Mesendoderm (in vitro differentiated cells): ENCODE measurements at regions not wholly inside any gene's neighbourhood (a gene's known extent, or its start where the extent isn't known, plus 50 kb on each side); places are given as distances from the start of the nearest gene placed in this dataset.
"Not testable (repeated sequence)": the region's sequence is repeated elsewhere in the genome, so short reads cannot be mapped to it uniquely, and the experiment has no call there.

Source experiments
- DNase-seq: peaks from one replicate; pipeline ENCODE4 v3.0.0; 2013
- H2AK5ac ChIP-seq: 2 replicates; pipeline ENCODE4 v1.6.1; 2013; ENCODE audit warnings: low read length, inconsistent platforms
- H2BK120ac ChIP-seq: 2 replicates; pipeline ENCODE4 v1.6.1; 2013; ENCODE audit warnings: low read depth, mild to moderate bottlenecking, low read length, moderate library complexity, mixed read lengths
- H2BK15ac ChIP-seq: replicated peaks from 2 replicates; pipeline ENCODE4 v1.6.1; 2013; ENCODE audit warnings: low read depth, mild to moderate bottlenecking, moderate library complexity
- H2BK5ac ChIP-seq: 2 replicates; pipeline ENCODE4 v1.6.1; 2013; ENCODE audit warnings: low read length, inconsistent platforms
- H3K18ac ChIP-seq: 2 replicates; pipeline ENCODE4 v1.6.1; 2013; ENCODE audit warnings: mild to moderate bottlenecking, low read length, mixed read lengths
- H3K23ac ChIP-seq: one replicate; pipeline ENCODE4 v1.6.1; 2013; ENCODE audit warnings: low read length
- H3K27ac ChIP-seq: 2 replicates; pipeline ENCODE4 v1.5.1; 2013; ENCODE audit warnings: low read depth, mild to moderate bottlenecking, inconsistent platforms, low read length, moderate library complexity
- H3K27me3 ChIP-seq: 2 replicates; pipeline ENCODE4 v1.6.1; 2013; ENCODE audit warnings: low read length, control low read depth, mild to moderate bottlenecking, inconsistent platforms; ENCODE audit not compliant: insufficient read depth, poor library complexity
- H3K36me3 ChIP-seq: 2 replicates; pipeline ENCODE4 v1.6.1; 2013; ENCODE audit warnings: low read length, inconsistent platforms; ENCODE audit not compliant: control insufficient read depth, insufficient read depth
- H3K4ac ChIP-seq: one replicate; pipeline ENCODE4 v1.6.1; 2013; ENCODE audit warnings: low read depth, mild to moderate bottlenecking, low read length, moderate library complexity
- H3K4me1 ChIP-seq: 2 replicates; pipeline ENCODE4 v1.6.1; 2013; ENCODE audit warnings: low read depth, low read length, inconsistent platforms; ENCODE audit not compliant: control insufficient read depth
- H3K4me2 ChIP-seq: 2 replicates; pipeline ENCODE4 v1.6.1; 2013; ENCODE audit warnings: low read length
- H3K4me3 ChIP-seq: 2 replicates; pipeline ENCODE4 v1.5.1; 2013; ENCODE audit warnings: mild to moderate bottlenecking, low read length
- H3K56ac ChIP-seq: one replicate; pipeline ENCODE4 v1.6.1; 2013; ENCODE audit warnings: low read length
- H3K79me1 ChIP-seq: 2 replicates; pipeline ENCODE4 v1.6.1; 2013; ENCODE audit warnings: low read length, inconsistent platforms
- H3K79me2 ChIP-seq: 2 replicates; pipeline ENCODE4 v1.6.1; 2013; ENCODE audit warnings: mild to moderate bottlenecking, low read length; ENCODE audit not compliant: control insufficient read depth, insufficient read depth
- H3K9ac ChIP-seq: 2 replicates; pipeline ENCODE4 v1.6.1; 2013; ENCODE audit warnings: low read length, inconsistent platforms
- H4K5ac ChIP-seq: one replicate; pipeline ENCODE4 v1.6.1; 2013; ENCODE audit warnings: low read length
- H4K8ac ChIP-seq: one replicate; pipeline ENCODE4 v1.6.1; 2013; ENCODE audit warnings: low read depth, mild to moderate bottlenecking, control low read depth, low read length, moderate library complexity
- WGBS: extraction: QIAGEN DNeasy Blood & Tissue Kit; methylation state at CpG from one replicate; pipeline ENCODE4 v1.1.7; 2013; ENCODE audit warnings: low lambda C conversion rate, missing lambda C conversion rate; ENCODE audit not compliant: insufficient coverage; ENCODE audit errors: extremely low coverage; 5-methylcytosine and 5-hydroxymethylcytosine counted together

DNA sequence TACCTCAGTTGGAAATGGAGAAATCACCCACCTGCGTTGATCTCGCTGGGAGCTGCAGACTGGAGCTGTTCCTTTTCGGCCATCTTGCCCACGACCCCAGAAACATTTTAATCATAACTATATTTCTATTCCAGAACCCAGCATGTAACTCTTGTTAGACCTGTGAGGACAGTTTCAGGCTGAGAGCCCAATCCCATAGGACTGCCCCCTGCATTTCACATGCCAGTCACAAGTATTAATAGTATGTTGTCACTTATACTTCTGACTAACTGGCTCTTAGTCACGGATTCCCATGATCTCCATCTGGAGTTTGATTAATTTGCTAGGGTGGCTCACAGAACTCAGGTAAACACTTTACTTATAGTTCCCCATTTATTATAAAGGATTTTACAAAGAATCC, 60.6 kb upstream of the PRNP start:
- Histone ChIP-seq H3K4me2 (no peak overlapping the region), H3K27me3 (no peaks in the 10 kb centered on the region)

DNA sequence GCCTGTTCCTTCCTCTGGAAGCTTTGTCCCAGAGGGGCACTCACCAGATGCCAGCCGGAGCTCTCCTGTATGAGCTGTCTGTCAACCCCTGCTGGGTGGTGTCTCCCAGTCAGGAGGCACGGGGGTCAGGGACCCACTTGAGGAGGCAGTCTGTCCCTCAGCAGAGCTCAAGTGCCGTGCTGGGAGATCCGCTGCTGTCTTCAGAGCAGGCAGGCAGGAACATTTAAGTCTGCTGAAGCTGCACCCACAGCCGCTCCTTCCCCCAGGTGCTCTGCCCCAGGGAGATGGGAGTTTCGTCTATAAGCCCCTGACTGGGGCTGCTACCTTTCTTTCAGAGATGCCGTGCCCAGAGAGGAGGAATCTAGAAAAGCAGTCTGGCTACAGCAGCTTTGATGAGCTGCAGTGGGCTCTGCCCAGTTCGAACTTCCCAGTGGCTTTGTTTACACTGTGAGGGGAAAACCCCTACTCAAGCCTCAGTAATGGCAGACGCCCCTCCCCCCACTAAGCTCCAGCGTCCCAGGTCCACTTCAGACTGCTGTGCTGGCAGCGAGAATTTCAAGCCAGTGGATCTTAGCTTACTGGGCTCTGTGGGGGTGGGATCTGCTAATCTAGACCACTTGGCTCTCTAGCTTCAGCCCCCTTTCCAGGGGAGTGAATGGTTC, 61.5 kb upstream of the PRNP start:
- not testable (repeated sequence) for H3K18ac ChIP-seq, H2AK5ac ChIP-seq, H2BK15ac ChIP-seq, H3K79me1 ChIP-seq, H4K5ac ChIP-seq, H4K8ac ChIP-seq, H3K27ac ChIP-seq, H3K23ac ChIP-seq, H3K4ac ChIP-seq, H3K9ac ChIP-seq, H3K56ac ChIP-seq, H2BK5ac ChIP-seq, H3K4me3 ChIP-seq, H3K4me2 ChIP-seq, H3K36me3 ChIP-seq, DNase-seq, H2BK120ac ChIP-seq, H3K79me2 ChIP-seq, H3K27me3 ChIP-seq, H3K4me1 ChIP-seq
- WGBS = no CpG with 5 or more reads among the region's 11 CpGs

More for the DNA sequence above, 60.6 kb upstream of the PRNP start:
- Histone ChIP-seq H4K8ac (no peak overlapping the region), H2BK5ac (no peak overlapping the region), H3K9ac (no peak overlapping the region), H3K79me1 (no peaks in the 10 kb centered on the region), H3K79me2 (no peaks in the 10 kb centered on the region), H3K36me3 (no peaks in the 10 kb centered on the region), H2AK5ac (no peak overlapping the region), H3K4me1 (no peaks in the 10 kb centered on the region), H2BK15ac (no peak overlapping the region), H3K4me3 (no peak overlapping the region), H3K23ac (no peak overlapping the region), H3K18ac (no peak overlapping the region), H3K4ac (no peak overlapping the region), H3K27ac (no peak overlapping the region), H2BK120ac (no peak overlapping the region), H4K5ac (no peak overlapping the region), H3K56ac (no peak overlapping the region)
- no peak for DNase-seq
- no CpG with 5 or more reads among the region's 5 CpGs for WGBS

DNA sequence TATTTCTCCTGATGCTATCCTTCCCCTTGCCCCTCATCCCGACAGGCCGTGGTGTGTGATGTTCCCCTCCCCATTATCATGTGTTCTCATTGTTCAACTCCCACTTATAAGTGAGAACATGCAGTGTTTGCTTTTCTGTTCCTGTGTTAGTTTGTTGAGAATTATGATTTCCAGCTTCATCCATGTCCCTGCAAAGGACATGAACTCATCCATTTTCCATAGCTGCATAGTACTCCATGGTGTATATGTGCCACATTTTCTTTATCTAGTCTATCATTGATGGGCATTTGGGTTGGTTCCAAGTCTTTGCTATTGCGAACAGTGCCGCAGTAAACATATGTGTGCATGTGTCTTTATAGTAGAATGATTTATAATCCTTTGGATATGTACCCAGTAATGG, 67.1 kb upstream of the PRNP start:
- not testable (repeated sequence) for DNase-seq, H3K36me3 ChIP-seq, H3K4me1 ChIP-seq, H3K79me2 ChIP-seq, H4K5ac ChIP-seq, H3K27me3 ChIP-seq, H3K56ac ChIP-seq, H3K9ac ChIP-seq, H2BK5ac ChIP-seq, H2BK120ac ChIP-seq, H3K4me2 ChIP-seq, H2AK5ac ChIP-seq, H3K27ac ChIP-seq, H3K23ac ChIP-seq, H3K18ac ChIP-seq, H3K4ac ChIP-seq, H3K79me1 ChIP-seq, H3K4me3 ChIP-seq, H2BK15ac ChIP-seq, H4K8ac ChIP-seq
- no CpG with 5 or more reads among the region's 4 CpGs for WGBS

- Histone ChIP-seq H2BK120ac (no peak overlapping the region), H3K4me3 (no peak overlapping the region), H3K9ac (no peak overlapping the region), H3K4me2 (no peak overlapping the region), H3K4me1 (no peaks in the 10 kb centered on the region), H4K5ac (no peak overlapping the region), H3K79me2 (no peaks in the 10 kb centered on the region), H2BK5ac (no peak overlapping the region), H3K36me3 (no peaks in the 10 kb centered on the region), H2AK5ac (no peak overlapping the region), H3K56ac (no peak overlapping the region), H2BK15ac (no peak overlapping the region), H3K27ac (no peak overlapping the region), H3K18ac (no peak overlapping the region), H4K8ac (no peak overlapping the region), H3K23ac (no peak overlapping the region), H3K27me3 (no peaks in the 10 kb centered on the region), H3K4ac (no peak overlapping the region), H3K79me1 (no peaks in the 10 kb centered on the region)
- no peak for DNase-seq
- no CpG with 5 or more reads among the region's 6 CpGs for WGBS
These were observed 68.8 kb upstream of the PRNP start for GRCh38 chr20:4617484-4617883.

DNA sequence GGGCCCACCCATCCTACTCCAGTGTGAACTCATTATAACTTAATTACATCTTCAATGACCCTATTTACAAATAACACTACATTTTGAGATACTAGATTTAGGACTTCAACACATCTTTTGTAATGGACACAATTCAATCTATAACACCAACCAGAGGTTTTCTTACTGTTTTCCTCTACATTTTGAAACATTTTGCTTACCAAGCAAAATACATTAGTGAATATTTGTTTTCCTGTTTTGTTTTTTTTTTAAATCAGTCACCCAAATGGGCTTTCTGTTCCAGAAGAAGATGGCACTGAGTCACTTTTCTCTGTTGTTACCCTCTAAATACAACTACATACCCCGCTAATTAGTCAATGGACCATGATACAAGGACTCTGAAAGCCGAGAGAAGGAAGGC, 69.2 kb upstream of the PRNP start:
- Histone ChIP-seq H2AK5ac (no peak overlapping the region), H3K27ac (no peak overlapping the region), H3K56ac (no peak overlapping the region), H3K23ac (no peak overlapping the region), H3K4me2 (no peak overlapping the region), H3K79me2 (no peaks in the 10 kb centered on the region), H3K79me1 (no peaks in the 10 kb centered on the region), H2BK120ac (no peak overlapping the region), H3K4me1 (no peaks in the 10 kb centered on the region), H3K36me3 (no peaks in the 10 kb centered on the region), H3K9ac (no peak overlapping the region), H3K27me3 (no peaks in the 10 kb centered on the region), H2BK15ac (no peak overlapping the region), H3K4me3 (no peak overlapping the region), H4K5ac (no peak overlapping the region), H3K4ac (no peak overlapping the region), H4K8ac (no peak overlapping the region), H2BK5ac (no peak overlapping the region), H3K18ac (no peak overlapping the region)
- no peak for DNase-seq
- no CpG with 5 or more reads among the region's 2 CpGs for WGBS
